Hepatic stellate cell (primary cell): ENCODE measurements at regions not wholly inside any gene's neighbourhood (a gene's known extent, or its start where the extent isn't known, plus 50 kb on each side); places are given as distances from the start of the nearest gene placed in this dataset.
A peak's percentile ranks its signal among the peaks of the same experiment; 100 is the strongest.

Experiments
- DNase-seq: peaks from one replicate; pipeline ENCODE4 v3.0.0; 2011; ENCODE audit warnings: low spot score

DNA sequence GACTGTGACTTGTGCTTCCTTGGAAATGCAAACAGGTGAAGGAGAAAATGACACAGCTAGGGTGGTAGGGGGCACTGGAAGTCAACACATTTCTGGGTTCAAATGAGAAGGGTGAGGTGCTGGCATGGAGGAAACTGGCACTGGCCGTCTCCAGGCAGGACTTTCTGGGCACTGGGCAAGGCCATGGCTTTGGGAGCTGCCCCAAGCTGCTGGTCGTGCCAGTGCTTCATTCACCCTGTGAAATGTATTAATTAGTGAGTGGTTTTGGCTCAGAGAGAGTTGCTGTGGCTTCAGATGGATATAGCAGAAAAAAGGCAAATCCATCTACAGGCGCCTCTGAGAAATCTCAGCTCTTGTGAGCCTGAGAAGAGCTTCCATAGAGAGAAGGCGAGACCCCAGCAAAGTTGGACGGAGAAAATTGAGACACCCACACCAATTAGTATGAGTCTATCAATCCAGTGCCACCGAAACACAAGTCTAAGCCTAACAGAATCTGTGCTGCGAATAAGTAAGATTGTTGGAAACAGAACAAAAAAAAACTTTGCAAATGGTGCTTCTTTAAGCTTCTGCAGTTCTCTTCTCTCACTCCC, 202.1 kb upstream of the TNP1 start:
- no peak for DNase-seq

DNA sequence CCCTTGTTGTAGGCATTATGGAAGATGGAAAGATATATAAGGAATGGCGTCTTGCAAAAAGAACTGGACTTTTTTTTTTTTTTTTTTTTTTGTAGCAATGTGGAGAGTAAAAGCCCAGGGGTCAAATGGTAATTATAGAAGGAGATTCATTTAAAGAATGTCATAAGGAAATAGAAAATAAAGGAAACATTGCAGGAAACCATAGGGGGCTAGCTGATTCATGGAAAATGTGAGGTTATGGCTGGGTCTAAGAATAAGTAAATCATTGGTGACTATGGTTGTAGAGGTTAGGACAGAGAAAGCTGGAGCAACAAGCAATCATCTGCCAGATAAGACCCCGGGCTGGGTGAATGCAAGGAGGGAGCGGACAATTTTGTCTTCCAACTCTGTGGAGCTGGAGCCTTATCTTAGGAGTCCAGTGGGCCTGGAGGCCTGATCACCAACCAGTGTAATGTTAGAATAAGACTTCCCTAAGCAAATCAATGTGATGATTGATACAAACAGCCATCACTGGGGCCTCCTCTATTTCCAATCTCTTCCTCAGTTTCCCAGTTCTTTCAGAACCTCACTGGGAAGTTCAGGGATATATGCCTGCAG, 201.2 kb upstream of the TNP1 start:
- no peak for DNase-seq

DNA sequence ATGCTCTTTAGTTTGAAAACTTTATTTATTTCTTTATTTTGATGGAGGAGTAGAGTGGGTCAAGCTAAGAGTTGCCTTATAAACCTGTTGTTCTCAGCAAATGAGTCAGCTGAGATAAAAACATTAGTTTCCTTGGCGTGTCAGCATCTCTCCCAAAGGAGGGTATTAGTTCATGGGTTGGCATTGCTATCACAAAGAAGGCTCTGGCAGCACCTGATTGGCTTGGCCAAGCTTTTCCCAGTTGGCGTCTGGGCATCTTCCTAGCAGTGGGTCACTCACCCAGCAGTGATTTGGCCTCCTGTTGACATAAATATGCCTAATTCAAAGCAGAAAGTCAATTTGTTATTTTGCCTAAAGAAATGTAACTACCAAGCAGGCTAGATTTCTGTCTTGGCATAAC, 200.7 kb upstream of the TNP1 start:
- no peak for DNase-seq

DNA sequence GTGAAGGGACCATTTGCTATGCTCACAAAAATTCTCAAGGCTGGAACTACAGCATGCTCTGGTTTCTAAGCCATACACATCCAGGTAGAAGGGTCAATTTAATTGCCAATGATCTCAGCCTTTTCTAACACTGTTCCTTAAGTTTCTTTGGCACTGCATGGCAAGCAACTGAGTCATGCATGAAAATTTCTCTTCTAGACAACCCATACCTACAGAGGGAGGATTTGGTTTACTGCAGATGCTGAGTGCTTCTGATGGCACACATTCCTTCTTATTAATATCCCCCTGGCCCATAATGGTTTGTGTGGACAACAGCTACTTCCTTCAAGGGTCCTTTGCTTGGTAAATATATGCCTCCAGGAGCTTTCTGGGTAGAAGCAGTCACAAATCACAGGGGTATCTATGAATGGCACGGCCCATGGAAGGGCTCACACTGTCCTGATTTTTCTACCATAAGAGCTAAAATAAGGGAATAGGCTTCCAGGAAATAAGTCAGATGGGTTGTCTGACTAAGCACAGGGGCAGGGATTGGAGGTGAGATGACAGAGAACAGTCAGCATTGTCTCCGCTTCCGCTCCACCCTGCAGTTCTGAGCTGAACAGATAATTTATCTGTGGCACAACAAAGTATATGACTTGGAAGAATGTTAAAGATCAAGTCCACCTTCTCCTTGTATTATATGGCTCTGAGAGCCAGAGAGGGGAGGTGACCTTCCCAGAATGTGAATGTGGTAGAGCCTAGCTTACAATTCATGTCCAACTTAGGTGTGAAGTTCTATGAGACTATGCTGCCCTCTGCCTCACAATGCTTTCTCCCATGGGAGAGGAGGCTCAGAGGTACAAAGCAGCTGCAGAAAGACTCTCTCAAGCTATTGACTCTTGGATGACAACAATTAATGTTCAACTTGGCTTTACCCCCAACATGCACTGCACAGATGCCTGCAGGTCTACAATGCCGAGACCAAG, 199.2 kb upstream of the TNP1 start:
- no peak for DNase-seq

DNA sequence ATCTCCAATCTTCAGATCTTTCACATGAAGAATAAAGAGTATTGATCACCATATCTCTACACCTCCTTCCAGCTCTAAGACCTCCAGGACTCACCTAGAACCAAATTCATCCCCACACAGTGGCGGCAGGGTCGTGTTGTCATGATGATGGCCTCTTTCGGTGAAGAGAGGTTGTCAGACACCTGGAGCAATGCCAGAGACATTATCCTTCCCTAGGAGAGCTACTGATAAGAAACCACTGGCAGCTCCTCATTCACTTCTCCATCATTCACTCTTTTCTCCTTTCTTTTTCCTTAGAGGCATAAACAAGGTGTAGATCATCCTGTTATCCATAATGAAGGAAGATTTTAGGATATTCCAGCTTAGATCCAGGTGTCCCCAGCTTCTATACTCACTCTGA, 197.9 kb upstream of the TNP1 start:
- no peak for DNase-seq

DNA sequence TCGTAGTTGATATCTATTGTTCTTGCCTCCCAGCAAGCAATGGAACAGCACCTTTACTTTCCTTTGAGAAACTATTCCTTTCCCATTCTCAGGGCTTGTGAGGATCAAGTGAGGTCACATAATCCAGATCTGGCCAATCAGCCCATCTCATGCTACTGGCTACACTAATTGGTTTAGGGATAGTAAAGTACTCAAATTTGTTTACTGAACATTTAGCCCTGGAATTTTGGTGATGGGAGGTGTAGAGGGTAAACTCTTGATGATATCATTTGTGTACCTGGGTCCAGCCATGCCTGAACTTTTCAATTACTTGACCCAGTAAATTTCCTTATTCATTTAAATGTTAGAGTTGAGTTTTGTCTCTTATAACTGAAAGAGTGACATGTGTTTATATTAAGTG, 195.8 kb upstream of the TNP1 start:
- DNase-seq, result no peak

GRCh38 chr2:217054791-217055190, 194.9 kb upstream of the TNP1 start:
- DNase-seq, result no peak

GRCh38 chr2:217052856-217053577, 193.2 kb upstream of the TNP1 start:
- DNase-seq, result no peak

DNA sequence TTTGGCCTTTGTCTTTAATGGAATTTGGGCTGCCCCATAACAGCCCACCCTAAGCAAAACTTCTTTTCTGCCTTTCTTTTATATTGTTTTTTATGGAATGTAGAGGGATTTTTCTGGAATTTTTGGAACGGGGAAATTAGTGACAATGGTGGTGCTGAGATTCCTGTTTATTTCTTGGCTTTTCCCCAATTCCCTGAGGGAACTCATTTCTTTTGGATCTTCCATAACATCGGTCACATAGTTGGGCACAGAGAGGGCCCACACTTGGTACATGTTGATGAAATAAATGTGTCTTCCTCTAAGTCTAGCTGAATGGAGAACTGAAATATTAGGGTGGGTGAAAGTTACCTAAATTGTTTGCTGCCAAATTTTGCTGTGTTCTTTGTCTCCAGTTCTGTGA, 191.6 kb upstream of the TNP1 start:
- no peak for DNase-seq

GRCh38 chr2:217049956-217050355, 190.1 kb upstream of the TNP1 start:
- DNase-seq, result no peak

- DNase-seq, result no peak
Observed at GRCh38 chr2:217049422-217049821, 189.6 kb upstream of the TNP1 start.

DNA sequence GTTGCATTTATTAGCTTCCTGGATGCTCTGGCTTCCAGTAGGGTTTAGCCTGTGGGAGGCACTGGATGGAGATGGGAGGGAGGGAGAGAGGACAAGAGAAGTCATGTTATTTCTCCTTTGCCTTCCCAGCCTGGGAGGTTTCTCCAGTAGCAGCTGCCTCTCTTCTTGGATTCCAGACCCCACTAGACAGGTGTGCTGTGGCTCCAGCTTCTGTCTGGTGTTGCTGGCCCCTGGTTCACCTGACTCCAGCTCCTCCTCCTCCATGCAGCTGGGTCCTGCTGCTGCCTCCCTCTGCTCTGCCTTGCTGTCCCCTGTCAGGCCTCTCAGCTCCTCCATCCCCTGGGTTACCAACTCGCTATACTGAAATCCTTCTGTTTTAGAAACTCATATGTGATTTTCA, 188.9 kb upstream of the TNP1 start:
- no peak for DNase-seq

DNA sequence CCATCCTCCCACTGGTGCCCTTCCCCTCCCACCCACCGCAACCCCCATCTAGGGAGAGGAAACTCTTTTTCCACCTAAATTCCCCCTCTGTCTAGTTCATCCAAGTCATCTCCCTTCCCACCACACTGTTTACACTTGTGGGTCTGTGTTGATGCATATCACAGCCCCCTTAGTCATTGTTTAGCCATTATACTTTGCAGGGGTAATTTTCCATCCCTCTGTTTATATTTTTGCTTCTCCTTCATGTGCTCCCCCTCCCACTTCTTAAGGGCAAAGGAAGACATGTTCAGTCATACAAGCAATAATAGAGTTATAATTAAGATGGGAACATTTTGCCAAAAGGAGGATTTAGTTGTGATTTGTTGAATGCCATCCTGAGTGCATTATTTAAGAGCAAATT, 187.8 kb upstream of the TNP1 start:
- no peak for DNase-seq

DNA sequence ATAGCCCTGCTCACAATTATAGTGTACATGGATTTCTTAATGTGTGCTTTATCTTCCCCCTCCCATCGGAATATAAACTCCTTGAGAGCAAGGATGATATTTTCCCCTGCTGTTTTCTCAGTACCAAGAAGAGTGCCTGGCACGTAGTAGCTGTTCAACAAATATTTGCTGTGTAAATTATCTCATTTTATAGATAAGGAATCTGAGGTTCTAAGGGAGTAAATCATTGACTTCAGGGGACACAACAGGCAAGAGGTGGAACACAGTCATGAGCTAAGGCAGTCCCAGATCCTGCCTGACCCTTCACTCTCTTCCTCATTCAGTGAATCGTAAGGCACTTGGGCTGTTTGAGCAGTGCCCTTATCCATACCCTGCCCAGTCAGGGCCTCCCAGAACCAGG, 187.3 kb upstream of the TNP1 start:
- no peak for DNase-seq

DNA sequence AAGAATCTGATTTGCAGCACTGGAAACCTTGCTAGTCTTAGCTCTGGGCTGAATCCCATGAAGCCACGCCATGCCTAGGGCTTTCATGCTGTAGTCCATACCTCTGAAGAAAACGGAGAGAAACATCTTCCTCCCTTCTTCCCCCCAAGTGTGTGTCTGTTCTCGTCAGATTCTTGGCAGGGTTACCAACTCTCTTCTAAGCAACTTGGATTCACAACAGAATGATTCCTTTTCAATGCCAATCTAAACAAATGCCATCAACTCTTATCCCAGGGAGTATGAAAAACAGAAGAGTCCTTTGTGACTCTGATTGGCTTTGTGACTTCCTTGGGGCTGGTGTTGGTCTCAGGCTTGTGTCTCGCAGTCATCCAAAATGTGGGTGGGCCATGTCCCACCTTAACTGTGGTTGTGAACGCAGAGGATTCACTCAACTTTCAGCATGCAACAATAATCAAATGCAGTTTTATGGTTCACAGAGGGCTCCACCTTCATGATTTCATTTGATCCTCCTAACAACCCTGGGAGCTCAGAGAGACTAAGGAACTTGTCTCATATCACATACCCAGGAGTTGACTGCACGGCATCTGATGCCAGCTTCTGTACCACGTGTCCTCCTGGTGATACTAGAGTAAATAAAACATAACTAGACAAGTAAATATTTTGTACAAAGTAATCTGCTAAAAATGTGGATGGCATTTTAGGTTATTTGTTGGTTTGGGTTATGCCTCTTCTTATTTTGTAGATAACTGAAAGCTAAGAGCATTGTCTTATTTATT, 186.0 kb upstream of the TNP1 start:
- DNase-seq, result no peak

- DNase-seq, result no peak
Observed at GRCh38 chr2:217040099-217040498, 180.2 kb upstream of the TNP1 start.

DNA sequence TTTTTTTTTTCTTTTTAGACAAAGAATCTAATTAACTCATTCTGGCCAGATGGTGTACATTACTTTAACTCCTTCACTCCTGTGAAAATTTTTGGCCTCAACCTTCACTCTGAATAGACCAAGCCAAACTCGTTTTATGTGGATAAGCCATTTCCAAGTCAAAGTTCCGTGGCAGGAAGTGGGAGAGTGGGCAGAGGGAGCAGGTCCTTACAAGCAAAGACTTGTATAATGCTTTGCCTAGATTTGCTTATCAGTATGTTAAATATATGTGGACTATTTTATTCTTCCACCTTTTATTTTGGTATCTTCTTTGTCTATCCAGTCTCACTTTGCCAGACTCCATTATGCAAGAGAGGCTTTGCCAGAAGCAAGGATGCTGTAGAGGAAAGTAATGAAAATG, 178.1 kb upstream of the TNP1 start:
- no peak for DNase-seq

DNA sequence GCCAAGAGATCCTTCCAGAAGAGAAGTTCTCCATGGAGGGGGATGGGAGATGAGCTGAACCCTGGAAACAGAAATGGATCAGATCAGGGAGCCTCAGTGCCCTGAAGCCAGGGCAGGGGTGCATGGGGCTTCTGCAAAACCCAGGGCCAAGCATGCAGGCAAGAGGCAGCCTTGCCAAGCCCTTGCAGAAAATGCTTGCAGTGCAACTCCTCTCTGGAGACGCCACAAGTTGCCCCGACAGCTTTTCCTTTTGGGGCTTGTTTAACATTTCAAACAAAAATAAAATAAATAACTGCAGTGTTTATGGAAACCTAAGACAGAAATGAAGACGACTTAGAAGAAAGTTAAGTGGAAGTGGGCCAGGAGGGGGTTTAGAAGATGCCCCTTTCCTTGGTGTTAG, 177.5 kb upstream of the TNP1 start:
- DNase-seq, result no peak

GRCh38 chr2:217035967-217036366, 176.1 kb upstream of the TNP1 start:
- DNase-seq, result peak; percentile 5

GRCh38 chr2:217033186-217033585, 173.3 kb upstream of the TNP1 start:
- DNase-seq, result no peak

- DNase-seq, result no peak
Observed at GRCh38 chr2:217031445-217031844, 171.6 kb upstream of the TNP1 start.

- no peak for DNase-seq
Observed at GRCh38 chr2:217030081-217030480, 170.2 kb upstream of the TNP1 start.
